ENCODE measurements at regions not wholly inside any gene's neighbourhood (a gene's known extent, or its start where the extent isn't known, plus 50 kb on each side); places are given as distances from the start of the nearest gene placed in this dataset.

GRCh38 chr6:154919806-154920205, 75.3 kb upstream of the TIAM2 start:
- peaks cover 3% of the 10 kb centered on the region for H3K4me1 Mint-ChIP-seq (ENCODE audit: low read depth, unreplicated experiment)
- H3K27me3 Mint-ChIP-seq (ENCODE audit: unreplicated experiment), result peaks cover 2% of the 10 kb centered on the region
- peaks cover 2% of the 10 kb centered on the region for H3K9me3 Mint-ChIP-seq (ENCODE audit: unreplicated experiment)
- no peak overlapping the region for H3K4me3 Mint-ChIP-seq (ENCODE audit: unreplicated experiment)
- no peak overlapping the region for H3K27ac Mint-ChIP-seq (ENCODE audit: unreplicated experiment)
- TF ChIP-seq CTCF (IDR thresholded peaks at IDR 0.05; ENCODE audit: partially characterized antibody, unreplicated experiment), result no peak
- H3K36me3 Mint-ChIP-seq (ENCODE audit: unreplicated experiment), result no peaks in the 10 kb centered on the region
- no peak for DNase-seq

- Mint-ChIP-seq H3K36me3 (ENCODE audit: unreplicated experiment) (no peaks in the 10 kb centered on the region), H3K9me3 (ENCODE audit: unreplicated experiment) (peaks cover 2% of the 10 kb centered on the region)
- TF ChIP-seq CTCF (IDR thresholded peaks at IDR 0.05; ENCODE audit: partially characterized antibody, unreplicated experiment), result no peak
These were observed 74.5 kb upstream of the TIAM2 start for GRCh38 chr6:154920495-154921200.

GRCh38 chr6:154921482-154921881, 73.6 kb upstream of the TIAM2 start:
- Mint-ChIP-seq H3K4me1 (ENCODE audit: low read depth, unreplicated experiment) (peaks cover 3% of the 10 kb centered on the region), H3K27me3 (ENCODE audit: unreplicated experiment) (peaks cover 2% of the 10 kb centered on the region), H3K9me3 (ENCODE audit: unreplicated experiment) (peaks cover 2% of the 10 kb centered on the region), H3K27ac (ENCODE audit: unreplicated experiment) (no peak overlapping the region), H3K4me3 (ENCODE audit: unreplicated experiment) (no peak overlapping the region), H3K36me3 (ENCODE audit: unreplicated experiment) (no peaks in the 10 kb centered on the region)
- DNase-seq, result no peak
- TF ChIP-seq CTCF (IDR thresholded peaks at IDR 0.05; ENCODE audit: partially characterized antibody, unreplicated experiment), result no peak

More at GRCh38 chr6:154920495-154921200, 74.5 kb upstream of the TIAM2 start:
- no peak overlapping the region for H3K4me3 Mint-ChIP-seq (ENCODE audit: unreplicated experiment)
- peaks cover 3% of the 10 kb centered on the region for H3K4me1 Mint-ChIP-seq (ENCODE audit: low read depth, unreplicated experiment)
- no peak overlapping the region for H3K27ac Mint-ChIP-seq (ENCODE audit: unreplicated experiment)
- DNase-seq, result no peak
- peaks cover 2% of the 10 kb centered on the region for H3K27me3 Mint-ChIP-seq (ENCODE audit: unreplicated experiment)

- Mint-ChIP-seq H3K4me1 (ENCODE audit: low read depth, unreplicated experiment) (peaks cover 5% of the 10 kb centered on the region), H3K4me3 (ENCODE audit: unreplicated experiment) (no peak overlapping the region), H3K36me3 (ENCODE audit: unreplicated experiment) (no peaks in the 10 kb centered on the region), H3K27ac (ENCODE audit: unreplicated experiment) (no peak overlapping the region), H3K9me3 (ENCODE audit: unreplicated experiment) (peaks cover 2% of the 10 kb centered on the region), H3K27me3 (ENCODE audit: unreplicated experiment) (peaks cover 2% of the 10 kb centered on the region)
- no peak for TF ChIP-seq CTCF (IDR thresholded peaks at IDR 0.05; ENCODE audit: partially characterized antibody, unreplicated experiment)
- no peak for DNase-seq
These were observed 71.8 kb upstream of the TIAM2 start for GRCh38 chr6:154923199-154923869.

GRCh38 chr6:154925130-154925529, 70.0 kb upstream of the TIAM2 start:
- DNase-seq, result no peak
- peaks cover 2% of the 10 kb centered on the region for H3K9me3 Mint-ChIP-seq (ENCODE audit: unreplicated experiment)
- peaks cover 9% of the 10 kb centered on the region for H3K4me1 Mint-ChIP-seq (ENCODE audit: low read depth, unreplicated experiment)
- no peaks in the 10 kb centered on the region for H3K36me3 Mint-ChIP-seq (ENCODE audit: unreplicated experiment)
- H3K27me3 Mint-ChIP-seq (ENCODE audit: unreplicated experiment), result peaks cover 2% of the 10 kb centered on the region
- TF ChIP-seq CTCF (IDR thresholded peaks at IDR 0.05; ENCODE audit: partially characterized antibody, unreplicated experiment), result no peak
- no peak overlapping the region for H3K27ac Mint-ChIP-seq (ENCODE audit: unreplicated experiment)
- H3K4me3 Mint-ChIP-seq (ENCODE audit: unreplicated experiment), result no peak overlapping the region

Data from glutamatergic neuron (in vitro differentiated cells).